ENCODE measurements at regions not wholly inside any gene's neighbourhood (a gene's known extent, or its start where the extent isn't known, plus 50 kb on each side); places are given as distances from the start of the nearest gene placed in this dataset.

- H3K4me3 ChIP-seq (ENCODE audit: low read length) = no peak overlapping the region
- H3K4me1 ChIP-seq (ENCODE audit: insufficient read depth, low read length) = no peaks in the 10 kb centered on the region
- H3K27me3 ChIP-seq (ENCODE audit: insufficient read depth, low read length) = no peaks in the 10 kb centered on the region
- no peak overlapping the region for H3K9ac ChIP-seq (ENCODE audit: low read depth, low read length)
- H3K27ac ChIP-seq (ENCODE audit: low read length) = no peak overlapping the region
- no peaks in the 10 kb centered on the region for H3K36me3 ChIP-seq (ENCODE audit: insufficient read depth, low read depth, low read length)
- no peaks in the 10 kb centered on the region for H3K9me3 ChIP-seq (ENCODE audit: insufficient read depth, low read depth, low read length)
Measured at GRCh38 chr13:70612881-70613280, 504.6 kb upstream of the KLHL1 start.

GRCh38 chr13:70604448-70604847 lies 496.2 kb upstream of the KLHL1 start:
- Histone ChIP-seq H3K4me1 (ENCODE audit: insufficient read depth, low read length) (no peaks in the 10 kb centered on the region; the same call in 1 of the 2 replicates), H3K9ac (ENCODE audit: low read depth, low read length) (no peak overlapping the region), H3K4me3 (ENCODE audit: low read length) (no peak overlapping the region), H3K27ac (ENCODE audit: low read length) (no peak overlapping the region), H3K27me3 (ENCODE audit: insufficient read depth, low read length) (no peaks in the 10 kb centered on the region), H3K9me3 (ENCODE audit: insufficient read depth, low read depth, low read length) (no peaks in the 10 kb centered on the region), H3K36me3 (ENCODE audit: insufficient read depth, low read depth, low read length) (no peaks in the 10 kb centered on the region)

GRCh38 chr13:70593716-70594115 lies 485.5 kb upstream of the KLHL1 start:
- H3K4me1 ChIP-seq (ENCODE audit: insufficient read depth, low read length) = no peaks in the 10 kb centered on the region
- no peak overlapping the region for H3K9ac ChIP-seq (ENCODE audit: low read depth, low read length)
- H3K27ac ChIP-seq (ENCODE audit: low read length) = no peak overlapping the region
- H3K4me3 ChIP-seq (ENCODE audit: low read length) = no peak overlapping the region
- no peaks in the 10 kb centered on the region for H3K9me3 ChIP-seq (ENCODE audit: insufficient read depth, low read depth, low read length)
- no peaks in the 10 kb centered on the region for H3K36me3 ChIP-seq (ENCODE audit: insufficient read depth, low read depth, low read length)
- no peaks in the 10 kb centered on the region for H3K27me3 ChIP-seq (ENCODE audit: insufficient read depth, low read length)

GRCh38 chr13:70585109-70585508 lies 476.9 kb upstream of the KLHL1 start:
- no peaks in the 10 kb centered on the region for H3K36me3 ChIP-seq (ENCODE audit: insufficient read depth, low read depth, low read length)

GRCh38 chr13:70580825-70581224 lies 472.6 kb upstream of the KLHL1 start:
- H3K4me3 ChIP-seq (ENCODE audit: low read length) = no peak overlapping the region
- H3K27me3 ChIP-seq (ENCODE audit: insufficient read depth, low read length) = no peaks in the 10 kb centered on the region
- H3K27ac ChIP-seq (ENCODE audit: low read length) = no peak overlapping the region
- H3K9me3 ChIP-seq (ENCODE audit: insufficient read depth, low read depth, low read length) = no peaks in the 10 kb centered on the region
- no peaks in the 10 kb centered on the region for H3K4me1 ChIP-seq (ENCODE audit: insufficient read depth, low read length)
- no peak overlapping the region for H3K9ac ChIP-seq (ENCODE audit: low read depth, low read length)
- H3K36me3 ChIP-seq (ENCODE audit: insufficient read depth, low read depth, low read length) = no peaks in the 10 kb centered on the region

More at GRCh38 chr13:70585109-70585508, 476.9 kb upstream of the KLHL1 start:
- no peaks in the 10 kb centered on the region for H3K4me1 ChIP-seq (ENCODE audit: insufficient read depth, low read length)
- H3K9ac ChIP-seq (ENCODE audit: low read depth, low read length) = no peak overlapping the region
- no peaks in the 10 kb centered on the region for H3K27me3 ChIP-seq (ENCODE audit: insufficient read depth, low read length)
- H3K27ac ChIP-seq (ENCODE audit: low read length) = no peak overlapping the region
- no peak overlapping the region for H3K4me3 ChIP-seq (ENCODE audit: low read length)
- H3K9me3 ChIP-seq (ENCODE audit: insufficient read depth, low read depth, low read length) = no peaks in the 10 kb centered on the region

GRCh38 chr13:70579941-70580340 lies 471.7 kb upstream of the KLHL1 start:
- no peaks in the 10 kb centered on the region for H3K9me3 ChIP-seq (ENCODE audit: insufficient read depth, low read depth, low read length)
- H3K36me3 ChIP-seq (ENCODE audit: insufficient read depth, low read depth, low read length) = no peaks in the 10 kb centered on the region
- H3K9ac ChIP-seq (ENCODE audit: low read depth, low read length) = no peak overlapping the region
- H3K27me3 ChIP-seq (ENCODE audit: insufficient read depth, low read length) = no peaks in the 10 kb centered on the region
- H3K4me3 ChIP-seq (ENCODE audit: low read length) = no peak overlapping the region
- H3K4me1 ChIP-seq (ENCODE audit: insufficient read depth, low read length) = no peaks in the 10 kb centered on the region
- H3K27ac ChIP-seq (ENCODE audit: low read length) = no peak overlapping the region

GRCh38 chr13:70571221-70571620 lies 463.0 kb upstream of the KLHL1 start:
- H3K4me1 ChIP-seq (ENCODE audit: insufficient read depth, low read length) = no peaks in the 10 kb centered on the region
- no peak overlapping the region for H3K9ac ChIP-seq (ENCODE audit: low read depth, low read length)
- H3K36me3 ChIP-seq (ENCODE audit: insufficient read depth, low read depth, low read length) = no peaks in the 10 kb centered on the region
- H3K27me3 ChIP-seq (ENCODE audit: insufficient read depth, low read length) = no peaks in the 10 kb centered on the region
- H3K4me3 ChIP-seq (ENCODE audit: low read length) = no peak overlapping the region
- no peaks in the 10 kb centered on the region for H3K9me3 ChIP-seq (ENCODE audit: insufficient read depth, low read depth, low read length)
- H3K27ac ChIP-seq (ENCODE audit: low read length) = no peak overlapping the region

GRCh38 chr13:70568571-70568970 lies 460.3 kb upstream of the KLHL1 start:
- Histone ChIP-seq H3K36me3 (ENCODE audit: insufficient read depth, low read depth, low read length) (no peaks in the 10 kb centered on the region), H3K4me3 (ENCODE audit: low read length) (no peak overlapping the region), H3K9ac (ENCODE audit: low read depth, low read length) (no peak overlapping the region), H3K4me1 (ENCODE audit: insufficient read depth, low read length) (no peaks in the 10 kb centered on the region), H3K27me3 (ENCODE audit: insufficient read depth, low read length) (no peaks in the 10 kb centered on the region), H3K27ac (ENCODE audit: low read length) (no peak overlapping the region), H3K9me3 (ENCODE audit: insufficient read depth, low read depth, low read length) (no peaks in the 10 kb centered on the region)

- no peak overlapping the region for H3K4me3 ChIP-seq (ENCODE audit: low read length)
Measured at GRCh38 chr13:70544706-70545105, 436.5 kb upstream of the KLHL1 start.

GRCh38 chr13:70541451-70541850 lies 433.2 kb upstream of the KLHL1 start:
- Histone ChIP-seq H3K4me1 (ENCODE audit: insufficient read depth, low read length) (no peaks in the 10 kb centered on the region), H3K27me3 (ENCODE audit: insufficient read depth, low read length) (no peaks in the 10 kb centered on the region), H3K4me3 (ENCODE audit: low read length) (no peak overlapping the region), H3K9ac (ENCODE audit: low read depth, low read length) (no peak overlapping the region), H3K27ac (ENCODE audit: low read length) (no peak overlapping the region), H3K36me3 (ENCODE audit: insufficient read depth, low read depth, low read length) (no peaks in the 10 kb centered on the region), H3K9me3 (ENCODE audit: insufficient read depth, low read depth, low read length) (no peaks in the 10 kb centered on the region)

More at GRCh38 chr13:70544706-70545105, 436.5 kb upstream of the KLHL1 start:
- no peaks in the 10 kb centered on the region for H3K9me3 ChIP-seq (ENCODE audit: insufficient read depth, low read depth, low read length)
- H3K27ac ChIP-seq (ENCODE audit: low read length) = no peak overlapping the region
- H3K36me3 ChIP-seq (ENCODE audit: insufficient read depth, low read depth, low read length) = no peaks in the 10 kb centered on the region
- H3K9ac ChIP-seq (ENCODE audit: low read depth, low read length) = no peak overlapping the region
- no peaks in the 10 kb centered on the region for H3K4me1 ChIP-seq (ENCODE audit: insufficient read depth, low read length)
- no peaks in the 10 kb centered on the region for H3K27me3 ChIP-seq (ENCODE audit: insufficient read depth, low read length)

GRCh38 chr13:70534466-70534865 lies 426.2 kb upstream of the KLHL1 start:
- no peaks in the 10 kb centered on the region for H3K36me3 ChIP-seq (ENCODE audit: insufficient read depth, low read depth, low read length)
- H3K9me3 ChIP-seq (ENCODE audit: insufficient read depth, low read depth, low read length) = no peaks in the 10 kb centered on the region
- no peaks in the 10 kb centered on the region for H3K27me3 ChIP-seq (ENCODE audit: insufficient read depth, low read length)
- no peak overlapping the region for H3K9ac ChIP-seq (ENCODE audit: low read depth, low read length)
- H3K27ac ChIP-seq (ENCODE audit: low read length) = no peak overlapping the region
- H3K4me3 ChIP-seq (ENCODE audit: low read length) = no peak overlapping the region
- H3K4me1 ChIP-seq (ENCODE audit: insufficient read depth, low read length) = peaks cover 5% of the 10 kb centered on the region; the same call in 1 of the 2 replicates

- no peak overlapping the region for H3K27ac ChIP-seq (ENCODE audit: low read length)
- no peaks in the 10 kb centered on the region for H3K36me3 ChIP-seq (ENCODE audit: insufficient read depth, low read depth, low read length)
- no peaks in the 10 kb centered on the region for H3K9me3 ChIP-seq (ENCODE audit: insufficient read depth, low read depth, low read length)
- H3K4me1 ChIP-seq (ENCODE audit: insufficient read depth, low read length) = no peaks in the 10 kb centered on the region
- H3K27me3 ChIP-seq (ENCODE audit: insufficient read depth, low read length) = no peaks in the 10 kb centered on the region
- no peak overlapping the region for H3K9ac ChIP-seq (ENCODE audit: low read depth, low read length)
- no peak overlapping the region for H3K4me3 ChIP-seq (ENCODE audit: low read length)
Measured at GRCh38 chr13:70529652-70530051, 421.4 kb upstream of the KLHL1 start.

GRCh38 chr13:70527599-70527998 lies 419.3 kb upstream of the KLHL1 start:
- Histone ChIP-seq H3K9ac (ENCODE audit: low read depth, low read length) (no peak overlapping the region), H3K4me3 (ENCODE audit: low read length) (no peak overlapping the region), H3K27me3 (ENCODE audit: insufficient read depth, low read length) (no peaks in the 10 kb centered on the region), H3K4me1 (ENCODE audit: insufficient read depth, low read length) (no peaks in the 10 kb centered on the region), H3K9me3 (ENCODE audit: insufficient read depth, low read depth, low read length) (no peaks in the 10 kb centered on the region), H3K36me3 (ENCODE audit: insufficient read depth, low read depth, low read length) (no peaks in the 10 kb centered on the region), H3K27ac (ENCODE audit: low read length) (no peak overlapping the region)

All from iPS-20b (cell line).